ENCODE measurements at regions not wholly inside any gene's neighbourhood (a gene's known extent, or its start where the extent isn't known, plus 50 kb on each side); places are given as distances from the start of the nearest gene placed in this dataset.

DNA sequence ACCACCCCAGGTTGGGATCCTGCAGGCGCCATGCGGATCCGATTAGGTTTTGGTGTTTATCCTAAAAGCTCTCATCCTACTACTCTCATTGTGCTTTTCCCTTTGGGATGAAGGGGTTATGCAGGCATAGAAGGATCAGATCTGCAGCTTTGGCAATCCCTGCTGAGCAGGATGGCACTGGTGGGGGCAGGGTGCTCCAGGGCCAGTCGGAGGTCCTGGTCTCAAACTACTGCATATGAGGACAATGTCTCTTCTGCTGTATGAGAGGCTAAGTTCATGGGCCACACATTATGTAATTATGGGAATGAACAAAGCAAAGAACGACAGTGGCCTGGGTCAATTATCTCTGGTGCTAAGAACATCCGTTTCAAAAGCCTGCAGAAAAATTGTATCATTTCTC is 334.2 kb downstream of the IRX1 start:
- H3K27ac ChIP-seq, result no peak overlapping the region
- no peaks in the 10 kb centered on the region for H3K36me3 ChIP-seq
- H3K9me3 ChIP-seq, result no peaks in the 10 kb centered on the region
- no peak for DNase-seq (ENCODE audit: extremely low spot score in 2 of 2)
- intact Hi-C loops (cut with DNase I), result no loop called here
- TF ChIP-seq, protein P1, sequence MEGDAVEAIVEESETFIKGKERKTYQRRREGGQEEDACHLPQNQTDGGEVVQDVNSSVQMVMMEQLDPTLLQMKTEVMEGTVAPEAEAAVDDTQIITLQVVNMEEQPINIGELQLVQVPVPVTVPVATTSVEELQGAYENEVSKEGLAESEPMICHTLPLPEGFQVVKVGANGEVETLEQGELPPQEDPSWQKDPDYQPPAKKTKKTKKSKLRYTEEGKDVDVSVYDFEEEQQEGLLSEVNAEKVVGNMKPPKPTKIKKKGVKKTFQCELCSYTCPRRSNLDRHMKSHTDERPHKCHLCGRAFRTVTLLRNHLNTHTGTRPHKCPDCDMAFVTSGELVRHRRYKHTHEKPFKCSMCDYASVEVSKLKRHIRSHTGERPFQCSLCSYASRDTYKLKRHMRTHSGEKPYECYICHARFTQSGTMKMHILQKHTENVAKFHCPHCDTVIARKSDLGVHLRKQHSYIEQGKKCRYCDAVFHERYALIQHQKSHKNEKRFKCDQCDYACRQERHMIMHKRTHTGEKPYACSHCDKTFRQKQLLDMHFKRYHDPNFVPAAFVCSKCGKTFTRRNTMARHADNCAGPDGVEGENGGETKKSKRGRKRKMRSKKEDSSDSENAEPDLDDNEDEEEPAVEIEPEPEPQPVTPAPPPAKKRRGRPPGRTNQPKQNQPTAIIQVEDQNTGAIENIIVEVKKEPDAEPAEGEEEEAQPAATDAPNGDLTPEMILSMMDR (IDR thresholded peaks at IDR 0.05), result no peak
- TF ChIP-seq POLR2AphosphoS5 (IDR thresholded peaks at IDR 0.05; ENCODE audit: insufficient read depth in 1 of 2, low read depth in 1 of 2) (no peak), POLR2A (IDR thresholded peaks at IDR 0.05) (no peak)
- no peaks in the 10 kb centered on the region for H3K27me3 ChIP-seq
- no peaks in the 10 kb centered on the region for H3K4me1 ChIP-seq
- H3K4me3 ChIP-seq, result no peak overlapping the region

DNA sequence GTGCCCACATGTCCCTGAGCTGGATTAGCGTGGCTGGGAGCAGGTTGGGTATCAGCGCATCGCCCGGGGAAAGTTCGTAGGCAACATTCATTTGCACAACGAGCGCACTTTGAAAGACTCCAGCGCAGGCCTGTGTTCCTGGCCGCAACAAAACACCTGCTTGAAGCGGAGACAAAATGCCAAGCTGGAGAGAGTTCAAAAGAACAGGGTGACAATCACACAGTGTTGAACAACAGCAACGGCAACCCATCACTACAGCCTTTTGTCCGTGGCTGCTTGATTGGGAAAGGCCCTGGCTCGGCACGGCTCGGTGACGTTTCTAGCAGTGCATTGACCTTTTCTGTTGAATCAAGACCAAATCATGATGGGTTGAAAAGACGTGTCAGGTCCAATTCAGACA is 336.3 kb downstream of the IRX1 start:
- no peak for TF ChIP-seq POLR2A (IDR thresholded peaks at IDR 0.05)
- TF ChIP-seq, protein P1 (IDR thresholded peaks at IDR 0.05), result no peak
- no peak for TF ChIP-seq POLR2AphosphoS5 (IDR thresholded peaks at IDR 0.05; ENCODE audit: insufficient read depth in 1 of 2, low read depth in 1 of 2)
- H3K27ac ChIP-seq, result no peak overlapping the region
- intact Hi-C loops (cut with DNase I), result no loop called here

DNA sequence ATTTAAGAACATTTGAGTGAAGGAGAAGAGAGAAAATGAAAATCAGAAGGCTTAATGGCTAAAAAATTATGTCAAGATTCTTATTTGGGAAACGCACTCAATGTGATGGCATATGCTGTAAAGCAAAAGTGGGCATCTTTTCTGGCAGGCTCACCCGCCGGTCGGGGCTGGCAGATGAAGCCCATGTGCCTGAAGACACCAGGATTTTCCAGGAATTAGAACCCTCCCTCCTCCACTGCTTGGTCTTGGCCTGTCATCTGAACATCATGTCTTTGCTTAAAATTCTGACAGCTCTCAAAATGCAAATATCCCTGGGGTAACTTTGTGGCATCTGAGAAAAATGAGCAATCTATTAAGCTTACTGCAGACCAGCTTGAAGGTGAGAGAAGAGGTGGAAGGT is 337.9 kb downstream of the IRX1 start:
- H3K36me3 ChIP-seq, result no peaks in the 10 kb centered on the region
- no peak overlapping the region for H3K4me3 ChIP-seq
- no peak for TF ChIP-seq POLR2AphosphoS5 (IDR thresholded peaks at IDR 0.05; ENCODE audit: insufficient read depth in 1 of 2, low read depth in 1 of 2)
- TF ChIP-seq POLR2A (IDR thresholded peaks at IDR 0.05), result no peak
- TF ChIP-seq, protein P1 (IDR thresholded peaks at IDR 0.05), result no peak
- H3K27ac ChIP-seq, result no peak overlapping the region
- intact Hi-C loops (cut with DNase I), result no loop called here
- no peaks in the 10 kb centered on the region for H3K9me3 ChIP-seq
- no peaks in the 10 kb centered on the region for H3K27me3 ChIP-seq
- DNase-seq (ENCODE audit: extremely low spot score in 2 of 2), result no peak
- no peaks in the 10 kb centered on the region for H3K4me1 ChIP-seq

More for the DNA sequence above, 336.3 kb downstream of the IRX1 start:
- Histone ChIP-seq H3K4me1 (no peaks in the 10 kb centered on the region), H3K9me3 (no peaks in the 10 kb centered on the region), H3K4me3 (no peak overlapping the region), H3K36me3 (no peaks in the 10 kb centered on the region), H3K27me3 (no peaks in the 10 kb centered on the region)
- no peak for DNase-seq (ENCODE audit: extremely low spot score in 2 of 2)

DNA sequence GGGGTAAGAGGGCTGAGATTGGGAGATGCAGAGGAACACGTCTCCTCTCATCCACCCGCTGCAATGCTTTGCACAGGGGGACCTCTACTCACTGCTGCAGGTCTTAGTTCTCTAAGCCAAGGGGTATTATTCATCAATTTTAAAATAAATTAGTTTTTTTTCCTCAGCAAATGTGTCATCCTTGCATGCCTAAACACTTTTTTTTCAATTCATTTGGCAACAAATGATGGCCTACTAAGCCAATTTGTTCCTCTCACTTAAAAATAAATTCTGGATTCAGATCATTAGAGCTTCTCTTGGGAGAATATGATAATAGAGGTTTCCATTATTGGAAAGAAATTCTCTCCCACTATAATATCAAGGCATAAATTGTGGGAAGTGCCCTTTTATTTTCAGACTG is 338.3 kb downstream of the IRX1 start:
- Histone ChIP-seq H3K9me3 (no peaks in the 10 kb centered on the region), H3K36me3 (no peaks in the 10 kb centered on the region), H3K4me1 (no peaks in the 10 kb centered on the region), H3K27ac (no peak overlapping the region), H3K27me3 (no peaks in the 10 kb centered on the region), H3K4me3 (no peak overlapping the region)
- TF ChIP-seq POLR2A (IDR thresholded peaks at IDR 0.05) (no peak), POLR2AphosphoS5 (IDR thresholded peaks at IDR 0.05; ENCODE audit: insufficient read depth in 1 of 2, low read depth in 1 of 2) (no peak)
- TF ChIP-seq, protein P1 (IDR thresholded peaks at IDR 0.05), result no peak
- DNase-seq (ENCODE audit: extremely low spot score in 2 of 2), result peak in 1 of 2 donors; percentile 54
- intact Hi-C loops (cut with DNase I), result no loop called here

DNA sequence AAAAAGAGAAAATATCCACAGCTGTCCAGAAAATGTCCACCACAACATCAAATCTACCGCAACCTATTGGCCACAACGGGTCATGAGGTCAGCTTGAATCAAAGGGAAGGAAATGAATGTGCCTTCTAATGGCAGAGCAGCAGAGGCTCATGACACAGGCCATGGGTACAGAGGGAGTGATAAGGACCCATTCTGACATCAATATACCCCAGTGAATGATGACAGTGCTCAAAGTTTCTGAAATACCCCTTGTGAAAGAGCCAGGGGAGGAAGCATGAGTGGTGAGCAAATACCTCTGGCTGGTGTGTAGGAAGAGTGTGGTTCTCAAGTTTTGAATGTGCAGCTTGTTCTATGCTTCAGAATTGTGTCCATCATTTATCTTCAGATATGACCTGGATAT is 348.2 kb downstream of the IRX1 start:
- Histone ChIP-seq H3K9me3 (no peaks in the 10 kb centered on the region), H3K4me3 (no peak overlapping the region), H3K27ac (no peak overlapping the region), H3K27me3 (no peaks in the 10 kb centered on the region), H3K4me1 (no peaks in the 10 kb centered on the region), H3K36me3 (no peaks in the 10 kb centered on the region)
- TF ChIP-seq POLR2AphosphoS5 (IDR thresholded peaks at IDR 0.05; ENCODE audit: insufficient read depth in 1 of 2, low read depth in 1 of 2) (no peak), POLR2A (IDR thresholded peaks at IDR 0.05) (no peak)
- TF ChIP-seq, protein P1 (IDR thresholded peaks at IDR 0.05), result no peak
- intact Hi-C loops (cut with DNase I), result no loop called here
- no peak for DNase-seq (ENCODE audit: extremely low spot score in 2 of 2)
